Left ventricle myocardium superior (tissue), 1 donor: ENCODE measurements at regions not wholly inside any gene's neighbourhood (a gene's known extent, or its start where the extent isn't known, plus 50 kb on each side); places are given as distances from the start of the nearest gene placed in this dataset.
"Not testable (repeated sequence)": the region's sequence is repeated elsewhere in the genome, so short reads cannot be mapped to it uniquely, and the experiment has no call there.

ENCODE experiments used
- ATAC-seq: fragments of 200-7000 bp; cut with Tn5 transposase; one replicate; pipeline ENCODE4 v1.9.1; 2020; ENCODE audit warnings: mild to moderate bottlenecking, moderate library complexity
- DNase-seq: peaks from one replicate; pipeline ENCODE4 v3.0.0-alpha.2; 2020
- intact Hi-C: fragments of 100-400 bp; cut with micrococcal nuclease; formaldehyde crosslinking; loops from one replicate; pipeline ENCODE4 v1.11.0; 2022
- donor health status: DM: no; HTN: yes; CAD: no; lungs with severe emphysema.

- DNase-seq (peak; percentile 56), ATAC-seq (peak; percentile 82)
- intact Hi-C loops = no loop called here
These were observed 78.7 kb upstream of the GRAMD1B start for GRCh38 chr11:123351375-123351774.

DNA sequence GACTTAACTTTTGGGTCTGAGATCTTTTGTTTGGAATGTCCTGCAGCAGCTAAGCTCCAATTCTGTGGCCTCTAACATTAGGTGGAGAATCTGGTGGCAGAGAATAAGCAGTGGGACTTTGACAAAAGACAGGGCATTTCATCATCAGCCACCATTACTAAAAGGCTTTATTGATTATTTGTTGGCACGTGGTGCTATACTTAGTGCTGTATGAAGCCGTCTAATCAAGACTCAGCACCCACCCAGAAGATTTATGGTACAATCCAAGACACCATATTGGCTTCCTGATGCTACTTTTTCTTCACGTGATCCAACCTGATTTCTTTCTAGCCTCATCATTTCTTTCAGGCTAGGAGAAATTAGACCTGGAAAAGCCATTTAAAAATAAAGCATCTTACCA, 80.7 kb upstream of the GRAMD1B start:
- intact Hi-C loops = no loop called here
- ATAC-seq = no peak
- DNase-seq = no peak

GRCh38 chr11:123344790-123345357, 85.2 kb upstream of the GRAMD1B start:
- DNase-seq = no peak
- no peak for ATAC-seq
- intact Hi-C loops = no loop called here

GRCh38 chr11:123344188-123344587, 85.9 kb upstream of the GRAMD1B start:
- intact Hi-C loops, DNase-seq: not testable (repeated sequence)

DNA sequence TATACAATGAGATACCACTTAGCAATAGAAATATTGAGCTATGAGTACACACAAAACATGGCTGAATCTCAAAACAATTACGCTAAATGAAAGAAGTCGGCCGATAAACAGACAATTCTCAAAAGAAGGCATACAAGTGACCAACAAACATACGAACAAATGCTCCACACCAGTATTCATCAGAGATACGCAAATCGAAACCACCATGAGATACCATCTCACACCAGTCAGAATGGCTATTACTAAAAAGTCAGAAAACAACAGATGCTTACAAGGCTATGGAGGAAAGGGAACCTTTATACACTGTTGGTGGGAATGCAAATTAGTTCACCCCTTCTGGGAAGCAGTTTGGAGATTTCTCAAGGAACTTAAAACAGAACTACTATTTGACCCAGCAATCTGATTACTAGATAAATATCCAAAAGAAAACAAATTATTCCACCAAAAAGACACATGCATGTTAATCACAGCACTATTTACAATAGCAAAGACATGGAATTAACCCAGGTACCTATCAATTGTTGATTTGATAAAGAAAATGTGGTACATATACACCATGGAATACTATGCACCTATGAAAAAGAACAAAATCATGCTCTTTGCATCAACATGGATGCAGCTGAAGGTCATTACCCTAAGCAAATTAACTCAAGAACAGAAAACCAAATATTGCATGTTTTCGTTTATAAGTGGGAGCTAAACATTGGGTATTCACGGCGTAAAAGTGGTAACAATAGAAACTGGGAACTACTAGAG, 90.9 kb upstream of the GRAMD1B start:
- ATAC-seq (no peak), DNase-seq (no peak)
- intact Hi-C loops = no loop called here

More at GRCh38 chr11:123344188-123344587, 85.9 kb upstream of the GRAMD1B start:
- not testable (repeated sequence) for ATAC-seq

DNA sequence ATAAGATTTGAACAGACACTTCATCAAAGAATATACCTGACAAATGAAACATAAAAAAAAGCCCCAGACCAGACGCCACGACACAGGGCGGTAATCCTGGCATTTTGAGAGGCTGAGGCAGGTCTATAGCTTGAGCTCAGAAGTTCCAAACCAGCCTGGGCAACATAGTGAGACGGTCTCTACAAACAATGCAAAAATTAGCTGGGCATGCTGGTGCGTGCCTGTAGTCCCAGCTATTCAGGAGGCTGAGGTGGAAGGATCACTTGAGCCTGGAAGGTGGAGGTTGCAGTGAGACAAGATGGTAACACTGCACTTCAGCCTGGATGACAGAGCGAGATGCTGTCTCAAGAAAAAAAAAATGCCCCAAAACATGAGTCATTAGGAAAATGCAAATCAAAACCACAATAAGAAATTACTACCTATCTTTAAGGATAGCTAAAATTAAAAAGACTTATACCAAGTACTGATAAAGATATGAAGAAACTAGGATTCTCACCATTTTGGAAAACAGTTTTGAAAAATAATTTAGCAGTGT, 91.7 kb upstream of the GRAMD1B start:
- no peak for ATAC-seq
- no peak for DNase-seq
- intact Hi-C loops = no loop called here

DNA sequence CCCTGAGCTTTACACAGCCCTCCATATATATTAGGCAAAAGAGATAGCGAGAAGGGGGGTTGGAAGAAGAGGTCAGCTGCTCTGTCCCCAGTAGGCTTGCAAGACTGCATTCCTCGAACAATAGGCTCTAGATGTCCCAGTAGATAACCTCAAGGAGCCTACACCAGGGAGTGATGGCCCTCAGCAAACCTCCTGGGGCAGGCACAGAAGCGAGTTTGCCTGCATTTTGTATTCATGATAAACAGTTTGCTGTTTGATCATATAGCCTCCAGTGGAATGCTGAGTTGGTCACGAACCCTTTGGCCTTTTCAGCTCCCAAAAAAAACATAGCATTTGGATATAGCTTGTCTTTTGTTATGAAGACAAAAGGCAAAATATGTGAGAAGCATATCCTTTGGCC, 95.1 kb upstream of the GRAMD1B start:
- ATAC-seq = no peak
- intact Hi-C loops = no loop called here
- DNase-seq = no peak

DNA sequence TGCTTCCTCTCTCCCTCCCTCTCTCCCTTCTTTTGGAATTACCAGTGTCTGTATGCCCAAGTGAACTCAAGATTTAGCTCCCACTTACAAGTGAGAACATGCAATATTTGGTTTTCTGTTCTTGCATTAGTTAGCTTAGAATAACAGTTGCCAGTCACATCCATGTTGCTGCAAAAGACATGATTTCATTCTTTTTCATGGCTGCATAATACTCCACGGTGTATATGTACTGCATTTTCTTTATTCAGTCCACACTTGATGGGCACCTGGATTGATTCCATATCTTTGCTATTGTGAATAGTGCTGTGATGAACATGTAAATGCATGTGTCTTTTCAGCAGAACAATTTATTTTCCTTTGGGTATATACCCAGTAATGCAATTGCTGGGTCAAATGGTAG, 97.5 kb upstream of the GRAMD1B start:
- ATAC-seq, DNase-seq, intact Hi-C loops: not testable (repeated sequence)

DNA sequence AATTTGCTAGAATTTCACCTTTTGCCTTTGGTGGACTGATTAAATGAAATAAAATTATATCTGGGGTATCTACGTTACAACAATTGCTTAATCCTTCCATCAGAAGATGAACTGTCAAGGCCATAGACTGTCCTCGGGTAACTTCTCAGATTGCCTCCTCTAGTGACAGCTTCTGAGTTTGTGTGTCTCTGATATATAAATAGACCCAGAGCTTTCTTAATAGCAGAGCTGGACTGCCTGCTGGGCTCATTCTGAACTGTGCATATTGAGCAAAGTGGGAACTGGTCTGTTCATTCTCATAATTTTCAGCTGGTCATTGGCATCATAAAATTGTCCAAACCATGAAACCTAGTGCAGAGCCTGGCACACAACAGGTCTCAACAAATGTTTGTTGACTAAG, 99.1 kb upstream of the GRAMD1B start:
- DNase-seq (no peak), ATAC-seq (peak; percentile 95)
- intact Hi-C loops = no loop called here

- intact Hi-C loops = no loop called here
- ATAC-seq = no peak
- no peak for DNase-seq
These were observed 99.6 kb upstream of the GRAMD1B start for GRCh38 chr11:123330471-123330870.

DNA sequence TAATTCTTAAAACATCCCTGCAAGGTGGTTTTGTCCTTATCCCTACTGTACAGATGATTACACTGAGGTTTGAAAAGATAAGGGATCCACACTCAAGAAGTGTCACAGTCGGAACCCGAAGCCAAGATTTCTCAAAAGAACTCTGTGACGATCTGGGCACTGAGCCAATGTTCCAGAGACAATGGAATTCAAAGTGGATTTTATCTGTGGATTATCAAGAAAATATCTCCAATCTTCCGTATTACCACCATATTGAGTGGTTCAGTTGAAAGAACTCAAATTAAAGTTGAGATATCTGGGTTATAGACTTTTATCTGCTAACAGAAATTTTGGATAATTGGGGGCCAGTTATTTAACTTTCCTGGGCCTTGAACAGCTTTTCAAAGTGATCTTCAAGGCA, 100.0 kb upstream of the GRAMD1B start:
- intact Hi-C loops = no loop called here
- ATAC-seq (no peak), DNase-seq (no peak)

DNA sequence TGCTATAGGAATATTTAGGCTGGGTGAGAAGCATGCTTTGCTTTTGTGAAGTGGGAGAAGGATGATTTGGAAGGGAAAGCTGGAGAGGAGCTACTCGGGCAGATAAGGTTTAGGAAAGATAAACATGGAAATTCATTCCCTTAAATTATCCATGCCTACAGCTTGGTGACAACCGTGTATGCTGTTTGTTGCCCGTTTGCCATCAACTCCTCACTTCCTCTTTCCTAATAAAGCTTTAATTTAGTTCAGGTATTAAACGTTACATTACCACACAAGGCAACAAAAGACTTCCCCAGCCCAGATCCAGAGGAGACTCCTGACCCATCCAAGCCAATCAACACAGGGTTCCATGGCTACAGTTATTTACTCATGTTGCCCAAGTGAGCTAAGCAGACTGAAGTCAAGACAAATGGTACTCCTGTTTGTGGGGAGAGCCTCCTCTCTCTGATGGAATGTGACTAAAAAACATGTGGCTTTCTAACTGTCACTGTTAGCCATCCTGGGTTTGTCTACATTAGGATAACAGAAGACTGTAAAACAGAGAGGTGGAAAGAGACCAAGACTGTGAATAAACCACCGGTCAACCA, 101.7 kb upstream of the GRAMD1B start:
- ATAC-seq = no peak
- no peak for DNase-seq
- intact Hi-C loops = no loop called here

DNA sequence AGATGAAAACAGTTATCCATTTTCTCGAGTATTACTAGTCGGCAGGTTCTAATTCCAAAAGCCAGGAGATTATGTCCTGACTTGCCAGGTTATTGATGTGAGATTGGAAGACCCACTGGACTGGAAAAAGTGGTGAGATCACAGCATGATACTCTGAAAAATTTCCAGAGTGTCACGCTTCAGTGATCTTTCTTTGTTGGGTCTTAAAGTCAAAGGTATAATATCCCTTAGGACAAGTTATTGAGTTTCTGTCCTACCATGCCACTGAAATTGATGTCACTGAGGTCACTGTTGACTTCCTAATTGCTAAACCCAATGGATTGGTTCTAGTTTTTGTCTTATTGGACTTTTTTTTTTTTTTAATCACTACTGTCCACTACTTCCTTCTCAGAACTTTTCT, 104.5 kb upstream of the GRAMD1B start:
- ATAC-seq = no peak
- DNase-seq = no peak
- intact Hi-C loops = no loop called here

- intact Hi-C loops = no loop called here
- DNase-seq (no peak), ATAC-seq (no peak)
These were observed 106.5 kb upstream of the GRAMD1B start for GRCh38 chr11:123323568-123323967.

GRCh38 chr11:123321636-123322035, 108.4 kb upstream of the GRAMD1B start:
- intact Hi-C loops = no loop called here
- DNase-seq (no peak), ATAC-seq (no peak)

DNA sequence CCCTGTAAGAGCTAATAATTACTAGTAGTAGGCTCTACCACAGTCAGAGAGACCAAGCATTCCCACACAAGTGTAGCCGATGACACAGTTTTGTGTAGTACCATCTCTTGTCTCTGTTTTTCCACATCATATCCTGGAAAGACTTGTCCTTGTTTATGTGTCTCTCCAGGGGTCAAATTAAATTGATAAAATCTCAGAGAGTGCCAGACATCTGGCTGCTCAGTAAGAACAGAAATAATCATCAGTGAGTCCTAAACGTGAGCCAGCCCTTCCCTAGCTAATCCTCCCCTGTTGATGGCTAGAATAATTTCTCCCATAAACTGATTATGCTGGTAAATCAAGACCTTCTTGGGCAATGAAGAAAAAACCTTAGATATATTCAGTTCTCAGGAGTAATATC, 111.4 kb upstream of the GRAMD1B start:
- intact Hi-C loops = no loop called here
- DNase-seq (no peak), ATAC-seq (no peak)

GRCh38 chr11:123318132-123318531, 111.9 kb upstream of the GRAMD1B start:
- DNase-seq, ATAC-seq, intact Hi-C loops: not testable (repeated sequence)

- DNase-seq (no peak), ATAC-seq (no peak)
- intact Hi-C loops = no loop called here
These were observed 114.1 kb upstream of the GRAMD1B start for GRCh38 chr11:123316003-123316402.

DNA sequence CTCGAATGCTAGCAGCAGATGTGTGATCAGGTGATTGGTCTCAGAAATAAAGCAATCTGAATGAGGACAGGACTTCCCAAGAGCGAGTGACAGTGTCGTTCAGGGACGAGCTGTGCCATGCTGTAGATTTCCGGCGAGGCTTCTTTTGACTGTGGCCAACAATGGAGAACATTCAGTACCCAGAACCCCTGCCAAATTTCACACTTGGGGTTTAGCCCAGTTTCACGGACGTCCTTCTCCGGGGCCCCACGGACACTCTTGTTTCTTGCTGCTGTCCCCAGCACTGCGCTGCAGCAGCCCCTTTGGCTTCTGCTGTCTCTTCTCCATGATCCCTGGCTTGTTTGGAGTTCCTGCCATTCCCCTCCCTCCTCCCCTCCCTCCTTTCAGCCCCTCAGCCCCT, 115.1 kb upstream of the GRAMD1B start:
- intact Hi-C loops = no loop called here
- DNase-seq (peak; percentile 66), ATAC-seq (peak; percentile 95)

- no peak for DNase-seq
- intact Hi-C loops = no loop called here
- ATAC-seq = peak; percentile 17
These were observed 116.8 kb upstream of the GRAMD1B start for GRCh38 chr11:123313262-123313661.
